ENCODE measurements at regions not wholly inside any gene's neighbourhood (a gene's known extent, or its start where the extent isn't known, plus 50 kb on each side); places are given as distances from the start of the nearest gene placed in this dataset.
"Not testable (repeated sequence)": the region's sequence is repeated elsewhere in the genome, so short reads cannot be mapped to it uniquely, and the experiment has no call there.

DNA sequence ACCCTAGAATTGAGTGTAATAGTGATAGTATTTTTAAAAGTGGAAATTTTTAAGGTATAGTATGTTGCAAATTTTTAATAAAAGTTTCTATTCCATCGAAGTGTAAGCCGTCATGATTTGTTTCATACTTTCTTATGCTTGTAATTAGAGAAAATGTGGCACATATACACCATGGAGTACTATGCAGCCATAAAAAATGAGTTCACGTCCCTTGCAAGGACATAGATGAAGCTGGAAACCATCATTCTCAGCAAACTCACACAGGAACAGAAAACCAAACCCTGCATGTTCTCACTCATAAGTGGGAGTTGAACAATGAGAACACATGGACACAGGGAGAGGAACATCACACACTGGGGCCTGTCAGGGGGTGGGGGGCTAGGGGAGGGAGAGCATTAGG, 350.9 kb downstream of the UTRN start:
- TF ChIP-seq EZH2 (IDR thresholded peaks at IDR 0.05; ENCODE audit: borderline replicate concordance, low read length): not testable (repeated sequence)
- TF ChIP-seq, protein P1, sequence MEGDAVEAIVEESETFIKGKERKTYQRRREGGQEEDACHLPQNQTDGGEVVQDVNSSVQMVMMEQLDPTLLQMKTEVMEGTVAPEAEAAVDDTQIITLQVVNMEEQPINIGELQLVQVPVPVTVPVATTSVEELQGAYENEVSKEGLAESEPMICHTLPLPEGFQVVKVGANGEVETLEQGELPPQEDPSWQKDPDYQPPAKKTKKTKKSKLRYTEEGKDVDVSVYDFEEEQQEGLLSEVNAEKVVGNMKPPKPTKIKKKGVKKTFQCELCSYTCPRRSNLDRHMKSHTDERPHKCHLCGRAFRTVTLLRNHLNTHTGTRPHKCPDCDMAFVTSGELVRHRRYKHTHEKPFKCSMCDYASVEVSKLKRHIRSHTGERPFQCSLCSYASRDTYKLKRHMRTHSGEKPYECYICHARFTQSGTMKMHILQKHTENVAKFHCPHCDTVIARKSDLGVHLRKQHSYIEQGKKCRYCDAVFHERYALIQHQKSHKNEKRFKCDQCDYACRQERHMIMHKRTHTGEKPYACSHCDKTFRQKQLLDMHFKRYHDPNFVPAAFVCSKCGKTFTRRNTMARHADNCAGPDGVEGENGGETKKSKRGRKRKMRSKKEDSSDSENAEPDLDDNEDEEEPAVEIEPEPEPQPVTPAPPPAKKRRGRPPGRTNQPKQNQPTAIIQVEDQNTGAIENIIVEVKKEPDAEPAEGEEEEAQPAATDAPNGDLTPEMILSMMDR (IDR thresholded peaks at IDR 0.05; ENCODE audit: low read length): not testable (repeated sequence)

Data from OCI-LY1 (cell line).